Gastrocnemius medialis (tissue), 4 donors: ENCODE measurements at regions not wholly inside any gene's neighbourhood (a gene's known extent, or its start where the extent isn't known, plus 50 kb on each side); places are given as distances from the start of the nearest gene placed in this dataset.
A peak's percentile ranks its signal among the peaks of the same experiment; 100 is the strongest.

Source experiments
- ATAC-seq, 2 donors: fragments of 150-250 bp; one replicate each; pipeline ENCODE4 v1.9.1; 2016
- DNase-seq, 2 donors: peaks; one replicate each; pipeline ENCODE4 v3.0.0-alpha.2; 2019
- H3K27ac ChIP-seq, 4 donors: fragments of 200-600 bp; sonication (generic); 1 replicate in 1 of 4; 2 replicates in 3 of 4; pipeline ENCODE4 v1.5.1; 2016 to 2018; ENCODE audit warnings: mild to moderate bottlenecking in 2 of 4, moderate library complexity in 1 of 4
- H3K27me3 ChIP-seq, 3 donors: fragments of 200-600 bp; sonication (generic) in 2 of 3; 1 replicate in 1 of 3; 2 replicates in 2 of 3; pipeline versions ENCODE4 v1.5.1 to v1.6.0; 2016 to 2019; ENCODE audit warnings: mild to moderate bottlenecking in 1 of 3, moderate library complexity in 1 of 3
- H3K36me3 ChIP-seq, 2 donors: fragments of 200-600 bp; sonication (generic) in 1 of 2; one replicate each; pipeline ENCODE4 v1.5.1; 2017 to 2018
- H3K4me1 ChIP-seq, 2 donors: fragments of 200-600 bp; sonication (generic) in 1 of 2; one replicate each; pipeline ENCODE4 v1.5.1; 2016 to 2017; ENCODE audit warnings: mild to moderate bottlenecking in 2 of 2
- H3K4me3 ChIP-seq, 4 donors: fragments of 200-600 bp; sonication (generic) in 3 of 4; 1 replicate in 1 of 4; 2 replicates in 3 of 4; pipeline ENCODE4 v1.5.1; 2016 to 2019; ENCODE audit warnings: mild to moderate bottlenecking in 2 of 4
- H3K9me3 ChIP-seq, 3 donors: fragments of 200-600 bp; sonication (generic) in 2 of 3; 1 replicate in 1 of 3; 2 replicates in 2 of 3; pipeline ENCODE4 v1.5.1; 2016 to 2019
- CTCF ChIP-seq, 5 experiments: fragments of 450-650 bp in 3 of 5; fragments of 200-600 bp in 2 of 5; sonication (generic) in 2 of 5; IDR thresholded peaks in 4 of 5; conservative IDR thresholded peaks in 1 of 5; 1 replicate in 4 of 5; 2 replicates in 1 of 5; pipeline ENCODE4 v1.5.1; 2016 to 2019; ENCODE audit warnings: antibody characterized with exemption in 5 of 5, mild to moderate bottlenecking in 3 of 5, moderate library complexity in 3 of 5
- POLR2A ChIP-seq, 2 donors: fragments of 450-650 bp; IDR thresholded peaks; one replicate each; pipeline ENCODE4 v1.6.1; 2017; ENCODE audit warnings: antibody characterized with exemption in 2 of 2, mild to moderate bottlenecking in 2 of 2, moderate library complexity in 2 of 2
- in situ Hi-C, 4 donors: fragments of 200-750 bp; cut with MboI; loops; one replicate each; pipeline versions ENCODE4 v1.15.0 to v1.8.0; 2017; ENCODE audit warnings: low sequenced_read_pairs in 4 of 4
- intact Hi-C: fragments of 100-400 bp; cut with DNase I; formaldehyde crosslinking; loops from one replicate; pipeline ENCODE4 v1.15.1; 2023; ENCODE audit warnings: low total_unique reads

GRCh38 chr17:77828749-77829539, 129.6 kb upstream of the TNRC6C start:
- no peak for TF ChIP-seq CTCF (IDR thresholded peaks at IDR 0.05 in 4 of 5, conservative IDR thresholded peaks at IDR 0.05 in 1 of 5)
- no peak for TF ChIP-seq POLR2A (IDR thresholded peaks at IDR 0.05)
- ATAC-seq: no peak
- Histone ChIP-seq H3K4me1 (peaks cover 8 to 36% of the 10 kb centered on the region in 2 donors), H3K36me3 (no peaks in the 10 kb centered on the region), H3K9me3 (no peaks in the 10 kb centered on the region), H3K4me3 (no peak overlapping the region), H3K27me3 (no peaks in the 10 kb centered on the region), H3K27ac (peak overlapping the region in 1 of 4 donors; percentile 79)
- intact Hi-C loops (no loop called here), in situ Hi-C loops (no loop called here)
- peak in 1 of 2 donors; percentile 1 for DNase-seq

GRCh38 chr17:77829843-77830799, 128.4 kb upstream of the TNRC6C start:
- no peaks in the 10 kb centered on the region for H3K36me3 ChIP-seq
- peak overlapping the region; percentile 71 to 83 (median 76) for H3K27ac ChIP-seq
- DNase-seq (peak in 1 of 2 donors; percentile 23), ATAC-seq (no peak)
- intact Hi-C loops (loop anchor here (5.0 to 10.0 kb wide), 2 partner anchors 57 to 615 kb away; no protein-coding TSS in a partner anchor), in situ Hi-C loops (no loop called here)
- H3K27me3 ChIP-seq: no peaks in the 10 kb centered on the region
- H3K9me3 ChIP-seq: no peaks in the 10 kb centered on the region
- H3K4me3 ChIP-seq: no peak overlapping the region
- H3K4me1 ChIP-seq: peaks cover 20 to 48% of the 10 kb centered on the region in 2 donors
- no peak for TF ChIP-seq POLR2A (IDR thresholded peaks at IDR 0.05)
- TF ChIP-seq CTCF (IDR thresholded peaks at IDR 0.05 in 4 of 5, conservative IDR thresholded peaks at IDR 0.05 in 1 of 5): no peak

- ATAC-seq: no peak
- H3K4me1 ChIP-seq: peaks cover 22 to 51% of the 10 kb centered on the region in 2 donors
- DNase-seq: peak in 1 of 2 donors; percentile 2
- H3K27me3 ChIP-seq: no peaks in the 10 kb centered on the region
- H3K9me3 ChIP-seq: no peaks in the 10 kb centered on the region
- TF ChIP-seq CTCF (IDR thresholded peaks at IDR 0.05 in 4 of 5, conservative IDR thresholded peaks at IDR 0.05 in 1 of 5) (no peak), POLR2A (IDR thresholded peaks at IDR 0.05) (no peak)
- intact Hi-C loops: loop anchor here (5.0 to 10.0 kb wide), 2 partner anchors 56 to 614 kb away; no protein-coding TSS in a partner anchor
- no peak overlapping the region for H3K4me3 ChIP-seq
- H3K27ac ChIP-seq: peak overlapping the region; percentile 71 to 83 (median 76)
- H3K36me3 ChIP-seq: no peaks in the 10 kb centered on the region
- in situ Hi-C loops: no loop called here
Observed at GRCh38 chr17:77830816-77831473, 127.6 kb upstream of the TNRC6C start.

GRCh38 chr17:77831474-77832179, 126.9 kb upstream of the TNRC6C start:
- in situ Hi-C loops: no loop called here
- Histone ChIP-seq H3K27ac (peak overlapping the region; percentile 71 to 83 (median 76)), H3K36me3 (no peaks in the 10 kb centered on the region), H3K4me1 (peaks cover 26 to 54% of the 10 kb centered on the region in 2 donors), H3K4me3 (no peak overlapping the region), H3K9me3 (no peaks in the 10 kb centered on the region), H3K27me3 (no peaks in the 10 kb centered on the region)
- no peak for TF ChIP-seq POLR2A (IDR thresholded peaks at IDR 0.05)
- TF ChIP-seq CTCF (IDR thresholded peaks at IDR 0.05 in 4 of 5, conservative IDR thresholded peaks at IDR 0.05 in 1 of 5): no peak
- DNase-seq: peak in 1 of 2 donors; percentile 8
- intact Hi-C loops: loop anchor here (5.0 to 10.0 kb wide), 2 partner anchors 56 to 613 kb away; no protein-coding TSS in a partner anchor
- ATAC-seq: no peak
